Fibroblast of pulmonary artery (primary cell): ENCODE measurements at regions not wholly inside any gene's neighbourhood (a gene's known extent, or its start where the extent isn't known, plus 50 kb on each side); places are given as distances from the start of the nearest gene placed in this dataset.

Source experiments
- DNase-seq: peaks from one replicate; pipeline ENCODE4 v3.0.0-alpha.2; 2010; ENCODE audit warnings: low read depth
- H3K4me3 ChIP-seq: replicated peaks from 2 replicates; pipeline ENCODE4 v1.5.1; 2011; ENCODE audit warnings: low read depth, mild to moderate bottlenecking, control low read depth, low read length, moderate library complexity
- TF ChIP-seq, protein P1 (sequence below): IDR thresholded peaks from 2 replicates; pipeline ENCODE4 v1.5.1; 2011; ENCODE audit warnings: mild to moderate bottlenecking, control low read depth, low read length, inconsistent platforms; ENCODE audit errors: missing control alignments

DNA sequence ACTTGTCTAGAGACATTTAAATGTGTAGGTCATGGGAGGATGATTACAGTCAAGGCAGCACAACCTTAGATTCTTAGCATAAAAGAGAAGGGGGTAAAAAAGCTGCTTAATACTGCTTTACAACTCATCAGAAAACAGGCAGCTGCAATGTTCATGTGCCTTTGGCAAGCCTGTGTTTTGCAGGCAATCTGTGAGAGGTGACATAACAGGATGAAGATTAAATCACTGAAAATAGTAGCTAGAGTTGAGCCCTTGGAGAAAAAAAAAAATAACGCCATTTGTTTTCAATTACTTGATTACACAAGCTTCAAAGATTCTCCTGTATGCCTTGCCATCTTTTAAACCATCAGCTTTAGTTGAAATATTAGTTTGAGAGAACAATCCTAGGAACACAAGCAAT lies 847.6 kb upstream of the LCORL start:
- no peak overlapping the region for H3K4me3 ChIP-seq
- no peak for DNase-seq
- TF ChIP-seq, protein P1, sequence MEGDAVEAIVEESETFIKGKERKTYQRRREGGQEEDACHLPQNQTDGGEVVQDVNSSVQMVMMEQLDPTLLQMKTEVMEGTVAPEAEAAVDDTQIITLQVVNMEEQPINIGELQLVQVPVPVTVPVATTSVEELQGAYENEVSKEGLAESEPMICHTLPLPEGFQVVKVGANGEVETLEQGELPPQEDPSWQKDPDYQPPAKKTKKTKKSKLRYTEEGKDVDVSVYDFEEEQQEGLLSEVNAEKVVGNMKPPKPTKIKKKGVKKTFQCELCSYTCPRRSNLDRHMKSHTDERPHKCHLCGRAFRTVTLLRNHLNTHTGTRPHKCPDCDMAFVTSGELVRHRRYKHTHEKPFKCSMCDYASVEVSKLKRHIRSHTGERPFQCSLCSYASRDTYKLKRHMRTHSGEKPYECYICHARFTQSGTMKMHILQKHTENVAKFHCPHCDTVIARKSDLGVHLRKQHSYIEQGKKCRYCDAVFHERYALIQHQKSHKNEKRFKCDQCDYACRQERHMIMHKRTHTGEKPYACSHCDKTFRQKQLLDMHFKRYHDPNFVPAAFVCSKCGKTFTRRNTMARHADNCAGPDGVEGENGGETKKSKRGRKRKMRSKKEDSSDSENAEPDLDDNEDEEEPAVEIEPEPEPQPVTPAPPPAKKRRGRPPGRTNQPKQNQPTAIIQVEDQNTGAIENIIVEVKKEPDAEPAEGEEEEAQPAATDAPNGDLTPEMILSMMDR, result no peak

DNA sequence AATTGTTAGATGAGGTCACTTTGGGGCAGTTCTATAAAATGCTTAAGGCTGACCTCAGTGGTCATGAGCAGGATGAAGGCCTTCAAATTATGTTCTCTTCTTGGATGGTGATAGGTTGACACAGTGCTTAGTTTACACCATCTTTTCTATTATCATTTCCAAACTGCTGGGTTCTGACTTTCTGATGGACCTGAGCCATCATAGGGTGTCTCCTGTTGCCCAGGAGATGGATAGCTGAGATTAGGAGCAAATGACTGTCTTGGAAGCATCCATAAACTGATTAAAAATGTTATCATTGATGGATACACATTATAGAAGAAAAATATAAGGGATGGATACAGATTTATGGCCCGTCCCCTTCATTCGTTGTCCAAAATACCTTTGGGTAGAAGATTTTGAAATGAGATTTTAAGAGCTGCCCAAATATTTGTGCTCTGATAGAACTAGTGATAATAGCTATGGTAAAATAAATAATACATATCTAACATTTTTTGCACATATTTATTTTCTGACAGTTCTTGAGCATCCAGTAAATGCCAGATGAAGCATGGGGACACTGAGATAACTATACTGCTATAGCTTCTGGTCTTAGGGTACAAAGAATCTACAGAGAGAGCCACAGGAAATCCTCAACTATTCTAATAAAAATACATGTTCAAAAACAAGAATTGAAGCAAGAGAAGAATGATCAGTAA lies 839.4 kb upstream of the LCORL start:
- DNase-seq, result no peak
- TF ChIP-seq, protein P1, result no peak
- no peak overlapping the region for H3K4me3 ChIP-seq

DNA sequence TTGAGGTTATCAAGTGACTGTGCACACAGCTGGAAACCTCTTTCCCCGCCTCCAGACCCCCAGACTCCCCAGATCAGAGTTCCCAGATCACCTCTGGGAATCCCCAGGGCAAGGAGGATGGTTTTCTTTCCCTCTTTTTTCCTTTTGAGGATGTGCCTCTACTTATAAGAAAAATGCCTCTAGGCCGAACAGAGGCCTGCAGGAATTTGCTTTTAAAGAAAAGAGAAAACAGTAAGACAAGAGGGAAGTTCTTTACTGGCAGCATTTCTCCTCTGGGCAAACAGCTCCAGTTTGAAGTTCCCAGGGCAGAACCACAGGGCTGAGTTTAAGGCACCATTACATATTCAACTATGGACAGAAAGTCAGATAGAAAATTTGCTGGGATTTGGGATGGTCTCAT lies 837.9 kb upstream of the LCORL start:
- TF ChIP-seq, protein P1, result no peak
- DNase-seq, result no peak
- no peak overlapping the region for H3K4me3 ChIP-seq

DNA sequence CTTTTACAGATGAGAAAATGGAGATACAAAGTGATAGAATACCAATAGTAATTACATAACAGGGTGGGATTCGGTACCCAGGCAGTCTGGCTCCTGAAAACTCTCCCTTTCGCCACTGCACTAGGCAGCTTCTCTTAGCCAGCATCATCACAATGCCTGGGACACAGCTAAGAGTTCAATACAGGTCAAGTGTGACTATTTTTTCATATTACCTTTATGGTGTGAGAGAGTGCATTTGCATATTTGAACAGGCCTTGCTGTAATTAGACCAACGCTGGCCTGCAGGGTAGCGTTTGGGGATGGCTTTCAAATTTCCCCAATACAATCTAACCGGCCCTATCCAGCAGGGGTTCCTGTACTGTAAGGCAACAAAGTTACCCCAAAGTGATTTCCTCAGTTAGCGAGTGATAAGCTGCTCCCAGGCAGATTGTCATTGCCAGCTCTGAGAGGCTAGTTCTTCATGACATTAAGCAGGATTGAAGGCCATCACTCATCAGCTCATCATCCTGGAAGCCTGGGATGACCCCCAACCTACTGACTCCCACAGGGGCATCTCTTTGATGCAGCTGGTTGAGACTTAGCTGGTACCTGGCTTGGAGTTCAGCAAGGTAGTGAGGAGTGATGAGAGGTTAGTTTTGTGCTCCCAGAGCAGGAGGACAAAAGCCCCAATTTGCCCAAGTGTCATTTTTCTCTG lies 836.8 kb upstream of the LCORL start:
- no peak overlapping the region for H3K4me3 ChIP-seq
- TF ChIP-seq, protein P1, result no peak
- DNase-seq, result no peak

DNA sequence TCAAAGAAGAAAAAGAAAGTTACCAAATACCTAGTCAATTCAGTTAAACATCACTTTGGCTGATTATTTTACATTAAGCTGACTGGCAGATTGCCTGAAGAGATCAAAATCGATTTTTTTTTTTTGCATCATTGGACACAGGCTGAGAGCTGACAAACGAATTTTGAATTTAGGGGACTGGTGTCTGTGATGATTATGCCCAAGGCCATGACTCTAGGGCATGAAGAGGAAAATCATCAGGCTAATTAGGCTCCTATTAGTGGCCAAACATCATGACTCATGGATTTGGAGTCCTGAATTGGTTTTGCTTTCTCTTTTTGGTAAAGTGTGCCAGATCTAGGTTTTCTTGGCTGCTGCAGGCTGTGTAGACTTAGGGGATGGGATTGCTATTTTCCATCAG lies 829.3 kb upstream of the LCORL start:
- TF ChIP-seq, protein P1, result no peak
- H3K4me3 ChIP-seq, result no peak overlapping the region
- DNase-seq, result no peak

DNA sequence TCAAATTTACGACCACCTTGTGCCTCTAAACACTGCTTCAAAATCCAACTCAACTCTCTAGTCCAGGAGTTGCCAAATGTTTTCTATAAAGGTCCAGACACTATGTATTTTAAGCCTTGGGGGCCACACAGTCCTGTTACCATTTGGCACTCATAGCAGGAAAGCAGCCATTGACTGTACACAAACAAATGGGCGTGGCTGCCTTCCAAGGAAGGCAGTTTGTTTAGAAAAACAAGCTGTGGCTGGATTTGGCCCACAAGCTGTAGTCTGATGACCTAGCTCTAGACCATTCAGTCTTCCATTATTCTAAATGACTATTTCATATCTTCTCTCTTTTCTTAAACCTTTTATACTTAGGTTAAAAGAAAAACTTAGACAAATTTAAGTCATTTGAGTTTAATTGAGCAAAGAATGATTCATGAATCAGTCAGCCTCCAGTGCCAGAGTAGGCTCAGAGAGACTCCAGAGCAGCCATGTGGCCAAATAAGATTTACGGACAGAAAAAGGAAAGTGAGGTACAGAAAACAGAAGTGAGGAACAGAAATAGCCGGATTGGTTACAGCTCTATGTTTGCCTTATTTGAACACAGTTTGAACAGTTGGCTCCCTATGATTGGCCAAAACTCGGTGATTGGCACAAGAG lies 825.8 kb upstream of the LCORL start:
- no peak overlapping the region for H3K4me3 ChIP-seq
- TF ChIP-seq, protein P1, result no peak
- no peak for DNase-seq
